Fibroblast of lung (primary cell): ENCODE measurements at regions not wholly inside any gene's neighbourhood (a gene's known extent, or its start where the extent isn't known, plus 50 kb on each side); places are given as distances from the start of the nearest gene placed in this dataset.

Source experiments
- DNase-seq, 2 donors: peaks; one replicate each; pipeline versions ENCODE4 v3.0.0 to v3.0.0-alpha.2; 2010; ENCODE audit warnings: low read depth in 2 of 2
- H2AFZ ChIP-seq: 2 replicates; pipeline ENCODE4 v1.5.1; 2012; ENCODE audit warnings: low read length, control low read depth, inconsistent platforms
- H3K27ac ChIP-seq: 2 replicates; pipeline ENCODE4 v1.5.1; 2011; ENCODE audit warnings: low read length, control low read depth; ENCODE audit not compliant: insufficient read depth
- H3K27me3 ChIP-seq: 2 replicates; pipeline ENCODE4 v1.5.1; 2011; ENCODE audit warnings: mild to moderate bottlenecking, low read length; ENCODE audit not compliant: control insufficient read depth, insufficient read depth
- H3K36me3 ChIP-seq: 2 replicates; pipeline ENCODE4 v1.5.1; 2011; ENCODE audit warnings: low read length; ENCODE audit not compliant: control insufficient read depth, insufficient read depth
- H3K4me1 ChIP-seq: 2 replicates; pipeline ENCODE4 v1.5.1; 2011; ENCODE audit warnings: low read length; ENCODE audit not compliant: control insufficient read depth, insufficient read depth; ENCODE audit errors: extremely low read depth
- H3K4me2 ChIP-seq: 2 replicates; pipeline ENCODE4 v1.5.1; 2011; ENCODE audit warnings: low read length, control low read depth; ENCODE audit not compliant: insufficient read depth; ENCODE audit errors: extremely low read depth
- H3K4me3 ChIP-seq, 4 experiments: fragments of 200-600 bp in 1 of 4; sonication (generic) in 1 of 4; replicated peaks in 1 of 4; 2 replicates each; pipeline ENCODE4 v1.5.1; 2011 to 2016; ENCODE audit warnings: low read length in 4 of 4, low read depth in 3 of 4, mild to moderate bottlenecking in 3 of 4, control low read depth in 2 of 4, inconsistent platforms in 1 of 4, mixed read lengths in 1 of 4; ENCODE audit not compliant: insufficient read depth in 1 of 4; ENCODE audit errors: control extremely low read depth in 1 of 4
- H3K79me2 ChIP-seq: 2 replicates; pipeline ENCODE4 v1.5.1; 2012; ENCODE audit warnings: mild to moderate bottlenecking, low read length, inconsistent platforms; ENCODE audit not compliant: control insufficient read depth, insufficient read depth
- H3K9ac ChIP-seq: 2 replicates; pipeline ENCODE4 v1.5.1; 2011; ENCODE audit warnings: mild to moderate bottlenecking, low read length, control low read depth; ENCODE audit not compliant: insufficient read depth
- H3K9me3 ChIP-seq: 2 replicates; pipeline ENCODE4 v1.5.1; 2012; ENCODE audit warnings: low read depth, low read length; ENCODE audit not compliant: control insufficient read depth, insufficient read depth
- H4K20me1 ChIP-seq: 2 replicates; pipeline ENCODE4 v1.5.1; 2011; ENCODE audit warnings: low read length; ENCODE audit not compliant: control insufficient read depth, insufficient read depth; ENCODE audit errors: extremely low read depth
- CTCF ChIP-seq, 2 donors: IDR thresholded peaks in 1 of 2; conservative IDR thresholded peaks in 1 of 2; 1 replicate in 1 of 2; 2 replicates in 1 of 2; pipeline ENCODE4 v1.5.1; 2011 to 2012; ENCODE audit warnings: low read length in 2 of 2, control low read depth in 1 of 2, inconsistent platforms in 1 of 2, low read depth in 1 of 2, mild to moderate bottlenecking in 1 of 2
- EZH2 ChIP-seq: IDR thresholded peaks from 2 replicates; pipeline ENCODE4 v1.5.1; 2012; ENCODE audit warnings: low read length, control low read depth, mild to moderate bottlenecking; ENCODE audit errors: missing control alignments

- Histone ChIP-seq H3K4me3 (no peak overlapping the region), H4K20me1 (no peaks in the 10 kb centered on the region), H3K9me3 (no peaks in the 10 kb centered on the region), H3K79me2 (no peaks in the 10 kb centered on the region), H3K27me3 (no peaks in the 10 kb centered on the region), H3K27ac (no peak overlapping the region), H2AFZ (no peak overlapping the region), H3K4me1 (no peaks in the 10 kb centered on the region), H3K9ac (no peak overlapping the region), H3K36me3 (no peaks in the 10 kb centered on the region), H3K4me2 (no peak overlapping the region)
- TF ChIP-seq CTCF (conservative IDR thresholded peaks at IDR 0.05 in 1 of 2, IDR thresholded peaks at IDR 0.05 in 1 of 2; ENCODE audit: low read depth in 1 of 2, low read length in 2 of 2) (no peak), EZH2 (no peak)
- no peak for DNase-seq
Observed at GRCh38 chr6:11294228-11294627, 61.8 kb upstream of the NEDD9 start.

GRCh38 chr6:11292594-11293236 lies 60.2 kb upstream of the NEDD9 start:
- Histone ChIP-seq H3K4me2 (no peak overlapping the region), H4K20me1 (no peaks in the 10 kb centered on the region), H3K9me3 (no peaks in the 10 kb centered on the region), H3K4me1 (no peaks in the 10 kb centered on the region), H2AFZ (no peak overlapping the region), H3K36me3 (no peaks in the 10 kb centered on the region), H3K79me2 (no peaks in the 10 kb centered on the region), H3K4me3 (no peak overlapping the region), H3K9ac (no peak overlapping the region), H3K27ac (no peak overlapping the region), H3K27me3 (no peaks in the 10 kb centered on the region)
- no peak for TF ChIP-seq CTCF (conservative IDR thresholded peaks at IDR 0.05 in 1 of 2, IDR thresholded peaks at IDR 0.05 in 1 of 2; ENCODE audit: low read depth in 1 of 2, low read length in 2 of 2)
- TF ChIP-seq EZH2: no peak
- peak in 1 of 2 donors; percentile 48 for DNase-seq

- H2AFZ ChIP-seq: no peak overlapping the region
- no peak overlapping the region for H3K27ac ChIP-seq
- H3K79me2 ChIP-seq: no peaks in the 10 kb centered on the region
- H3K4me1 ChIP-seq: no peaks in the 10 kb centered on the region
- H3K36me3 ChIP-seq: no peaks in the 10 kb centered on the region
- H4K20me1 ChIP-seq: no peaks in the 10 kb centered on the region
- no peak overlapping the region for H3K9ac ChIP-seq
- H3K27me3 ChIP-seq: no peaks in the 10 kb centered on the region
- H3K4me3 ChIP-seq: no peak overlapping the region
- no peak overlapping the region for H3K4me2 ChIP-seq
- no peak for DNase-seq
- TF ChIP-seq EZH2: no peak
- no peak for TF ChIP-seq CTCF (conservative IDR thresholded peaks at IDR 0.05 in 1 of 2, IDR thresholded peaks at IDR 0.05 in 1 of 2; ENCODE audit: low read depth in 1 of 2, low read length in 2 of 2)
- no peaks in the 10 kb centered on the region for H3K9me3 ChIP-seq
Observed at GRCh38 chr6:11292091-11292490, 59.6 kb upstream of the NEDD9 start.
